IPS DF 4.7 (cell line): ENCODE measurements at regions not wholly inside any gene's neighbourhood (a gene's known extent, or its start where the extent isn't known, plus 50 kb on each side); places are given as distances from the start of the nearest gene placed in this dataset.
"Not testable (repeated sequence)": the region's sequence is repeated elsewhere in the genome, so short reads cannot be mapped to it uniquely, and the experiment has no call there.

Source experiments
- DNase-seq: peaks from one replicate; pipeline ENCODE4 v3.0.0-alpha.2; 2013; ENCODE audit warnings: low spot score; ENCODE audit errors: extremely low read depth

- DNase-seq: peak; percentile 2
Observed at GRCh38 chr9:30410273-30410672, 1974.2 kb upstream of the ACO1 start.

- DNase-seq: no peak
Observed at GRCh38 chr9:30411571-30411970, 1972.9 kb upstream of the ACO1 start.

GRCh38 chr9:30459156-30459555 lies 1925.3 kb upstream of the ACO1 start:
- DNase-seq: no peak

- no peak for DNase-seq
Observed at GRCh38 chr9:30476826-30477225, 1907.6 kb upstream of the ACO1 start.

- no peak for DNase-seq
Observed at GRCh38 chr9:30478684-30479083, 1905.8 kb upstream of the ACO1 start.

GRCh38 chr9:30482499-30482898 lies 1901.9 kb upstream of the ACO1 start:
- no peak for DNase-seq

GRCh38 chr9:30484690-30485089 lies 1899.8 kb upstream of the ACO1 start:
- no peak for DNase-seq

- DNase-seq: no peak
Observed at GRCh38 chr9:30504502-30504905, 1879.9 kb upstream of the ACO1 start.

GRCh38 chr9:30505311-30505710 lies 1879.1 kb upstream of the ACO1 start:
- DNase-seq: no peak

GRCh38 chr9:30506749-30507148 lies 1877.7 kb upstream of the ACO1 start:
- no peak for DNase-seq

- DNase-seq: no peak
Observed at GRCh38 chr9:30507166-30507565, 1877.3 kb upstream of the ACO1 start.

GRCh38 chr9:30511666-30512065 lies 1872.8 kb upstream of the ACO1 start:
- no peak for DNase-seq

GRCh38 chr9:30519166-30519565 lies 1865.3 kb upstream of the ACO1 start:
- DNase-seq: no peak

GRCh38 chr9:30519756-30520155 lies 1864.7 kb upstream of the ACO1 start:
- no peak for DNase-seq

- no peak for DNase-seq
Observed at GRCh38 chr9:30522061-30522460, 1862.4 kb upstream of the ACO1 start.

- DNase-seq: no peak
Observed at GRCh38 chr9:30522486-30522885, 1862.0 kb upstream of the ACO1 start.

- DNase-seq: no peak
Observed at GRCh38 chr9:30524311-30524710, 1860.1 kb upstream of the ACO1 start.

- no peak for DNase-seq
Observed at GRCh38 chr9:30534455-30534854, 1850.0 kb upstream of the ACO1 start.

- no peak for DNase-seq
Observed at GRCh38 chr9:30534896-30535295, 1849.5 kb upstream of the ACO1 start.

- DNase-seq: no peak
Observed at GRCh38 chr9:30536494-30536893, 1847.9 kb upstream of the ACO1 start.

- not testable (repeated sequence) for DNase-seq
Observed at GRCh38 chr9:30539696-30540095, 1844.7 kb upstream of the ACO1 start.

GRCh38 chr9:30574355-30575151 lies 1809.9 kb upstream of the ACO1 start:
- DNase-seq: no peak

GRCh38 chr9:30575218-30575617 lies 1809.2 kb upstream of the ACO1 start:
- no peak for DNase-seq

GRCh38 chr9:30575691-30576090 lies 1808.8 kb upstream of the ACO1 start:
- DNase-seq: no peak
